Spinal cord (tissue), 9 donors: ENCODE measurements at regions not wholly inside any gene's neighbourhood (a gene's known extent, or its start where the extent isn't known, plus 50 kb on each side); places are given as distances from the start of the nearest gene placed in this dataset.

Experiments used
- DNase-seq, 6 donors: peaks; one replicate each; pipeline versions ENCODE4 v3.0.0 to v3.0.0-alpha.2; 2013 to 2015; ENCODE audit warnings: low spot score in 6 of 6, low read depth in 4 of 6
- H3K27ac ChIP-seq: one replicate; pipeline ENCODE4 v1.5.1; 2013; ENCODE audit warnings: low read depth, low read length, control low read depth
- H3K27me3 ChIP-seq: one replicate; pipeline ENCODE4 v1.6.1; 2013; ENCODE audit warnings: low read length; ENCODE audit not compliant: control insufficient read depth, insufficient read depth
- H3K36me3 ChIP-seq: one replicate; pipeline ENCODE4 v1.6.1; 2013; ENCODE audit warnings: low read length; ENCODE audit not compliant: control insufficient read depth, insufficient read depth
- H3K4me1 ChIP-seq: one replicate; pipeline ENCODE4 v1.6.1; 2013; ENCODE audit warnings: low read length; ENCODE audit not compliant: control insufficient read depth, insufficient read depth
- H3K4me3 ChIP-seq: one replicate; pipeline ENCODE4 v1.5.1; 2013; ENCODE audit warnings: low read depth, low read length, control low read depth
- H3K9me3 ChIP-seq: one replicate; pipeline ENCODE4 v1.6.1; 2013; ENCODE audit warnings: low read length; ENCODE audit not compliant: control insufficient read depth, insufficient read depth
- WGBS: methylation state at CpG from one replicate; pipeline ENCODE4 v1.1.5; 2013; ENCODE audit warnings: missing lambda C conversion rate; ENCODE audit not compliant: insufficient coverage; 5-methylcytosine and 5-hydroxymethylcytosine counted together
- donor health status: healthy.

GRCh38 chr2:221006084-221006483 lies 566.0 kb downstream of the EPHA4 start:
- no peaks in the 10 kb centered on the region for H3K4me1 ChIP-seq
- H3K27me3 ChIP-seq = no peaks in the 10 kb centered on the region
- H3K9me3 ChIP-seq = no peaks in the 10 kb centered on the region
- H3K4me3 ChIP-seq = no peak overlapping the region
- H3K27ac ChIP-seq = no peak overlapping the region
- DNase-seq = no peak
- H3K36me3 ChIP-seq = no peaks in the 10 kb centered on the region

- H3K4me1 ChIP-seq = peaks cover 4% of the 10 kb centered on the region
- no CpG with 5 or more reads among the region's 2 CpGs for WGBS
Observed at GRCh38 chr2:221016551-221016950, 555.6 kb downstream of the EPHA4 start.

GRCh38 chr2:221018262-221018661 lies 553.8 kb downstream of the EPHA4 start:
- no peak for DNase-seq
- no peaks in the 10 kb centered on the region for H3K36me3 ChIP-seq

More at GRCh38 chr2:221016551-221016950, 555.6 kb downstream of the EPHA4 start:
- Histone ChIP-seq H3K27me3 (no peaks in the 10 kb centered on the region), H3K9me3 (no peaks in the 10 kb centered on the region), H3K36me3 (no peaks in the 10 kb centered on the region), H3K4me3 (no peak overlapping the region), H3K27ac (no peak overlapping the region)
- DNase-seq = no peak

GRCh38 chr2:221019668-221020067 lies 552.4 kb downstream of the EPHA4 start:
- no peak for DNase-seq
- Histone ChIP-seq H3K27ac (no peak overlapping the region), H3K27me3 (no peaks in the 10 kb centered on the region), H3K9me3 (no peaks in the 10 kb centered on the region), H3K4me3 (no peak overlapping the region), H3K4me1 (peaks cover 4% of the 10 kb centered on the region), H3K36me3 (no peaks in the 10 kb centered on the region)
- 76% methylated on average over 2 of the region's 5 CpGs for WGBS

More at GRCh38 chr2:221018262-221018661, 553.8 kb downstream of the EPHA4 start:
- Histone ChIP-seq H3K4me3 (no peak overlapping the region), H3K4me1 (peaks cover 4% of the 10 kb centered on the region), H3K27ac (no peak overlapping the region), H3K9me3 (no peaks in the 10 kb centered on the region), H3K27me3 (no peaks in the 10 kb centered on the region)
- 13% methylated on average over 1 of the region's 1 CpG for WGBS

GRCh38 chr2:221022554-221022953 lies 549.5 kb downstream of the EPHA4 start:
- Histone ChIP-seq H3K27me3 (no peaks in the 10 kb centered on the region), H3K27ac (no peak overlapping the region), H3K4me3 (no peak overlapping the region), H3K4me1 (peaks cover 4% of the 10 kb centered on the region), H3K36me3 (no peaks in the 10 kb centered on the region), H3K9me3 (no peaks in the 10 kb centered on the region)
- WGBS = 100% methylated on average over 1 of the region's 2 CpGs
- DNase-seq = no peak

GRCh38 chr2:221025398-221025797 lies 546.7 kb downstream of the EPHA4 start:
- H3K27ac ChIP-seq = no peak overlapping the region
- H3K36me3 ChIP-seq = no peaks in the 10 kb centered on the region
- DNase-seq = no peak
- no peaks in the 10 kb centered on the region for H3K9me3 ChIP-seq
- no peak overlapping the region for H3K4me3 ChIP-seq
- H3K27me3 ChIP-seq = no peaks in the 10 kb centered on the region
- no CpG with 5 or more reads among the region's 1 CpG for WGBS
- H3K4me1 ChIP-seq = no peaks in the 10 kb centered on the region

- Histone ChIP-seq H3K27me3 (no peaks in the 10 kb centered on the region), H3K4me3 (no peak overlapping the region), H3K36me3 (no peaks in the 10 kb centered on the region), H3K4me1 (no peaks in the 10 kb centered on the region), H3K27ac (no peak overlapping the region), H3K9me3 (no peaks in the 10 kb centered on the region)
- 77% methylated on average over 1 of the region's 2 CpGs for WGBS
- DNase-seq = no peak
Observed at GRCh38 chr2:221034026-221034701, 537.9 kb downstream of the EPHA4 start.

- H3K36me3 ChIP-seq = no peaks in the 10 kb centered on the region
- 84% methylated on average over 4 of the region's 4 CpGs for WGBS
- H3K9me3 ChIP-seq = no peaks in the 10 kb centered on the region
- no peaks in the 10 kb centered on the region for H3K27me3 ChIP-seq
- H3K4me1 ChIP-seq = no peaks in the 10 kb centered on the region
- peak in 1 of 6 donors; percentile 38 for DNase-seq
- no peak overlapping the region for H3K27ac ChIP-seq
- H3K4me3 ChIP-seq = no peak overlapping the region
Observed at GRCh38 chr2:221034973-221035372, 537.1 kb downstream of the EPHA4 start.

GRCh38 chr2:221042926-221043325 lies 529.2 kb downstream of the EPHA4 start:
- no peaks in the 10 kb centered on the region for H3K4me1 ChIP-seq
- no peaks in the 10 kb centered on the region for H3K27me3 ChIP-seq
- WGBS = 84% methylated on average over 5 of the region's 6 CpGs
- H3K4me3 ChIP-seq = no peak overlapping the region
- H3K27ac ChIP-seq = no peak overlapping the region
- no peaks in the 10 kb centered on the region for H3K9me3 ChIP-seq
- H3K36me3 ChIP-seq = no peaks in the 10 kb centered on the region
- DNase-seq = no peak

GRCh38 chr2:221044781-221045180 lies 527.3 kb downstream of the EPHA4 start:
- H3K9me3 ChIP-seq = no peaks in the 10 kb centered on the region
- H3K27me3 ChIP-seq = no peaks in the 10 kb centered on the region
- H3K4me1 ChIP-seq = no peaks in the 10 kb centered on the region
- H3K27ac ChIP-seq = no peak overlapping the region
- 83% methylated on average over 5 of the region's 5 CpGs for WGBS
- DNase-seq = no peak
- no peaks in the 10 kb centered on the region for H3K36me3 ChIP-seq
- H3K4me3 ChIP-seq = no peak overlapping the region
